CD4-positive, CD25-positive, alpha-beta regulatory T cell (primary cell): ENCODE measurements at regions not wholly inside any gene's neighbourhood (a gene's known extent, or its start where the extent isn't known, plus 50 kb on each side); places are given as distances from the start of the nearest gene placed in this dataset.

Experiments
- ATAC-seq, 2 donors: fragments of 150-1000 bp; cut with Tn5 transposase; one replicate each; pipeline ENCODE4 v1.10.0; 2021; ENCODE audit warnings: low read depth in 2 of 2, moderate number of reproducible peaks in 2 of 2, moderate library complexity in 1 of 2
- DNase-seq, 3 donors: peaks; one replicate each; pipeline versions ENCODE4 v3.0.0 to v3.0.0-alpha.2; 2012 to 2022; ENCODE audit warnings: mixed read lengths in 1 of 3
- H3K27ac ChIP-seq: one replicate; pipeline ENCODE4 v1.7.0; 2013; ENCODE audit warnings: mild to moderate bottlenecking, low read length; ENCODE audit not compliant: insufficient read depth, poor library complexity, severe bottlenecking
- H3K27me3 ChIP-seq: one replicate; pipeline ENCODE4 v1.7.0; 2013; ENCODE audit warnings: low read length; ENCODE audit not compliant: control insufficient read depth, insufficient read depth
- H3K36me3 ChIP-seq: one replicate; pipeline ENCODE4 v1.7.0; 2013; ENCODE audit warnings: mild to moderate bottlenecking, low read length, moderate library complexity; ENCODE audit not compliant: control insufficient read depth, insufficient read depth
- H3K4me1 ChIP-seq: 2 replicates; pipeline ENCODE4 v1.7.0; 2013; ENCODE audit warnings: mild to moderate bottlenecking, low read length; ENCODE audit not compliant: insufficient read depth, control insufficient read depth, poor library complexity, severe bottlenecking
- H3K4me3 ChIP-seq: one replicate; pipeline ENCODE4 v1.7.0; 2013; ENCODE audit warnings: low read depth, mild to moderate bottlenecking, low read length, moderate library complexity
- H3K9me3 ChIP-seq, 2 experiments: 1 replicate in 1 of 2; 2 replicates in 1 of 2; pipeline ENCODE4 v1.7.0; 2013; ENCODE audit warnings: low read length in 2 of 2, mild to moderate bottlenecking in 1 of 2, moderate library complexity in 1 of 2; ENCODE audit not compliant: control insufficient read depth in 2 of 2
- H3K27ac Mint-ChIP-seq, 3 donors: one replicate each; pipeline ENCODE4 v1.8.0; 2020 to 2022; ENCODE audit warnings: mild to moderate bottlenecking in 3 of 3, mixed read lengths in 3 of 3, moderate library complexity in 2 of 3
- H3K27me3 Mint-ChIP-seq: one replicate; pipeline ENCODE4 v1.8.0; 2022; ENCODE audit warnings: mild to moderate bottlenecking, mixed read lengths
- H3K36me3 Mint-ChIP-seq: one replicate; pipeline ENCODE4 v1.8.0; 2020; ENCODE audit warnings: mixed read lengths
- H3K4me1 Mint-ChIP-seq, 4 donors: one replicate each; pipeline ENCODE4 v1.8.0; 2020 to 2022; ENCODE audit warnings: mixed read lengths in 4 of 4, mild to moderate bottlenecking in 1 of 4
- H3K4me3 Mint-ChIP-seq, 4 donors: one replicate each; pipeline ENCODE4 v1.8.0; 2020 to 2022; ENCODE audit warnings: mild to moderate bottlenecking in 4 of 4, mixed read lengths in 4 of 4, moderate library complexity in 3 of 4
- H3K9me3 Mint-ChIP-seq, 7 donors: one replicate each; pipeline ENCODE4 v1.8.0; 2020 to 2022; ENCODE audit warnings: mixed read lengths in 7 of 7, mild to moderate bottlenecking in 3 of 7, moderate library complexity in 2 of 7

GRCh38 chr4:18914182-18914581 is 892.6 kb upstream of the LCORL start:
- Histone ChIP-seq H3K4me1 (no peaks in the 10 kb centered on the region), H3K36me3 (no peaks in the 10 kb centered on the region), H3K9me3 (peaks cover 0 to 7% of the 10 kb centered on the region in 2 experiments), H3K27me3 (no peaks in the 10 kb centered on the region), H3K27ac (no peak overlapping the region), H3K4me3 (no peak overlapping the region)
- no peak for DNase-seq
- no peak overlapping the region for H3K27ac Mint-ChIP-seq
- peaks cover 3 to 36% (median 14%) of the 10 kb centered on the region in 7 donors for H3K9me3 Mint-ChIP-seq
- no peak for ATAC-seq
- H3K4me1 Mint-ChIP-seq = no peaks in the 10 kb centered on the region
- H3K36me3 Mint-ChIP-seq = no peaks in the 10 kb centered on the region
- no peak overlapping the region for H3K4me3 Mint-ChIP-seq
- H3K27me3 Mint-ChIP-seq = no peaks in the 10 kb centered on the region

- Histone ChIP-seq H3K4me1 (no peaks in the 10 kb centered on the region), H3K4me3 (no peak overlapping the region), H3K36me3 (no peaks in the 10 kb centered on the region), H3K27me3 (no peaks in the 10 kb centered on the region), H3K9me3 (peaks cover 0 to 2% of the 10 kb centered on the region in 2 experiments), H3K27ac (no peak overlapping the region)
- H3K9me3 Mint-ChIP-seq = peaks cover 0 to 12% (median 5%) of the 10 kb centered on the region in 7 donors
- H3K27me3 Mint-ChIP-seq = no peaks in the 10 kb centered on the region
- DNase-seq (no peak), ATAC-seq (no peak)
- no peak overlapping the region for H3K4me3 Mint-ChIP-seq
- no peaks in the 10 kb centered on the region for H3K4me1 Mint-ChIP-seq
- H3K36me3 Mint-ChIP-seq = no peaks in the 10 kb centered on the region
- no peak overlapping the region for H3K27ac Mint-ChIP-seq
Measured at GRCh38 chr4:18894928-18895327, 873.4 kb upstream of the LCORL start.

GRCh38 chr4:18882468-18882867 is 860.9 kb upstream of the LCORL start:
- Histone ChIP-seq H3K27me3 (no peaks in the 10 kb centered on the region), H3K4me1 (no peaks in the 10 kb centered on the region), H3K4me3 (no peak overlapping the region), H3K27ac (no peak overlapping the region), H3K36me3 (no peaks in the 10 kb centered on the region), H3K9me3 (peaks cover 0 to 1% of the 10 kb centered on the region in 2 experiments)
- Mint-ChIP-seq H3K4me3 (no peak overlapping the region), H3K27me3 (no peaks in the 10 kb centered on the region), H3K4me1 (no peaks in the 10 kb centered on the region), H3K9me3 (peaks cover 0 to 16% (median 5%) of the 10 kb centered on the region in 7 donors), H3K27ac (no peak overlapping the region), H3K36me3 (no peaks in the 10 kb centered on the region)
- ATAC-seq (no peak), DNase-seq (no peak)

GRCh38 chr4:18881556-18881955 is 860.0 kb upstream of the LCORL start:
- no peak for DNase-seq
- no peaks in the 10 kb centered on the region for H3K4me1 Mint-ChIP-seq
- no peak overlapping the region for H3K27ac Mint-ChIP-seq
- Histone ChIP-seq H3K4me1 (no peaks in the 10 kb centered on the region), H3K27ac (no peak overlapping the region), H3K9me3 (peaks cover 0 to 3% of the 10 kb centered on the region in 2 experiments), H3K36me3 (no peaks in the 10 kb centered on the region), H3K27me3 (no peaks in the 10 kb centered on the region), H3K4me3 (no peak overlapping the region)
- ATAC-seq = no peak
- peaks cover 0 to 18% (median 5%) of the 10 kb centered on the region in 7 donors for H3K9me3 Mint-ChIP-seq
- H3K4me3 Mint-ChIP-seq = no peak overlapping the region
- no peaks in the 10 kb centered on the region for H3K27me3 Mint-ChIP-seq
- H3K36me3 Mint-ChIP-seq = no peaks in the 10 kb centered on the region

GRCh38 chr4:18880871-18881270 is 859.3 kb upstream of the LCORL start:
- no peak overlapping the region for H3K4me3 Mint-ChIP-seq
- ATAC-seq (no peak), DNase-seq (no peak)
- no peaks in the 10 kb centered on the region for H3K27me3 Mint-ChIP-seq
- no peak overlapping the region for H3K4me3 ChIP-seq
- H3K36me3 Mint-ChIP-seq = no peaks in the 10 kb centered on the region
- no peaks in the 10 kb centered on the region for H3K36me3 ChIP-seq
- H3K27ac Mint-ChIP-seq = no peak overlapping the region
- no peaks in the 10 kb centered on the region for H3K4me1 ChIP-seq
- no peaks in the 10 kb centered on the region for H3K27me3 ChIP-seq
- H3K9me3 Mint-ChIP-seq = peaks cover 0 to 18% (median 6%) of the 10 kb centered on the region in 7 donors
- H3K27ac ChIP-seq = no peak overlapping the region
- H3K9me3 ChIP-seq = peaks cover 0 to 3% of the 10 kb centered on the region in 2 experiments
- no peaks in the 10 kb centered on the region for H3K4me1 Mint-ChIP-seq

- Mint-ChIP-seq H3K4me3 (no peak overlapping the region), H3K9me3 (peaks cover 1 to 18% (median 7%) of the 10 kb centered on the region in 7 donors), H3K36me3 (peaks cover 3% of the 10 kb centered on the region), H3K27me3 (no peaks in the 10 kb centered on the region), H3K27ac (no peak overlapping the region), H3K4me1 (no peaks in the 10 kb centered on the region)
- Histone ChIP-seq H3K4me1 (no peaks in the 10 kb centered on the region), H3K9me3 (peaks cover 4% of the 10 kb centered on the region in 2 experiments), H3K4me3 (no peak overlapping the region), H3K36me3 (no peaks in the 10 kb centered on the region), H3K27ac (no peak overlapping the region), H3K27me3 (no peaks in the 10 kb centered on the region)
- DNase-seq (no peak), ATAC-seq (no peak)
Measured at GRCh38 chr4:18878561-18878960, 857.0 kb upstream of the LCORL start.

- no peak for DNase-seq
- Mint-ChIP-seq H3K27ac (no peak overlapping the region), H3K4me3 (no peak overlapping the region), H3K27me3 (no peaks in the 10 kb centered on the region), H3K9me3 (peaks cover 0 to 18% (median 5%) of the 10 kb centered on the region in 7 donors), H3K36me3 (no peaks in the 10 kb centered on the region), H3K4me1 (no peaks in the 10 kb centered on the region)
- Histone ChIP-seq H3K4me1 (no peaks in the 10 kb centered on the region), H3K27ac (no peak overlapping the region), H3K27me3 (no peaks in the 10 kb centered on the region), H3K36me3 (no peaks in the 10 kb centered on the region), H3K4me3 (no peak overlapping the region), H3K9me3 (peaks cover 0 to 5% of the 10 kb centered on the region in 2 experiments)
- ATAC-seq = no peak
Measured at GRCh38 chr4:18869166-18869565, 847.6 kb upstream of the LCORL start.

- Mint-ChIP-seq H3K4me1 (no peaks in the 10 kb centered on the region), H3K36me3 (no peaks in the 10 kb centered on the region), H3K27me3 (no peaks in the 10 kb centered on the region), H3K9me3 (peaks cover 0 to 14% (median 6%) of the 10 kb centered on the region in 7 donors), H3K4me3 (no peak overlapping the region), H3K27ac (no peak overlapping the region)
- Histone ChIP-seq H3K27ac (no peak overlapping the region), H3K4me3 (no peak overlapping the region), H3K4me1 (no peaks in the 10 kb centered on the region), H3K27me3 (no peaks in the 10 kb centered on the region), H3K36me3 (no peaks in the 10 kb centered on the region), H3K9me3 (no peaks in the 10 kb centered on the region)
- no peak for DNase-seq
- ATAC-seq = no peak
Measured at GRCh38 chr4:18860836-18861530, 839.4 kb upstream of the LCORL start.
